ENCODE measurements at regions not wholly inside any gene's neighbourhood (a gene's known extent, or its start where the extent isn't known, plus 50 kb on each side); places are given as distances from the start of the nearest gene placed in this dataset.

DNA sequence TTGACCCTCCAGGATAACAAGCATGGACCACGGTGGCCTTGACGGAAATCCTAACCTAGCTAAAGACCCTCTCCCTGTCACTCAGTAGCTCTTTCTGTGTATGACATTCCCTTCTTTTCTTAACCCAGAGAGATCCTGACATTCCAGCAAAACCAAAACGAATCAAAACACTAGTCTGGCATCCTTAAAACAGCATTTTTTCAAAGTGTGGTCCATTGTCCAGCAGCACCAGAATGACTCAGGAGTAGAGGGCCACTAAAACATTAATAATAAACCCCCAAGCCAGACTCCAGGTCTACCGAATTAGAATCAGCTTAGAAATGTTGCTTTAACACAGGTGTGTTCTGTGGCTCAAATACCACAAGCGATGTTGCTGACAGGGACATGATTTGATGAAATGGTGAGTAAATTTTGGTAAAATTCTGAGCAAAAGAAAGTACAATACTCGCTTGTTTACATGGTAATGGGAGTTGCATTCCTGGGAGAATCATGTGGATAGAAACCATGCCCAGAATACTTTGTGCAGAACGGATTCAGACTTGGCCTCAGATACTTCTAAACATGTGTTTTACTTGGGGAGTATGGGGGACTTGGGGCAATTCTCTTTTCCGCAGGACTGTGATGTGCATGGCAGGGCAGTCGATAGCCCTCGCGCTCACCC lies 174.2 kb upstream of the KCNG1 start:
- Histone ChIP-seq H3K4me1 (ENCODE audit: low read length) (no peaks in the 10 kb centered on the region), H3K4me2 (ENCODE audit: low read length) (no peak overlapping the region), H3K27me3 (ENCODE audit: low read depth, low read length) (peaks cover 61% of the 10 kb centered on the region), H3K9me3 (ENCODE audit: insufficient read depth, low read length) (no peaks in the 10 kb centered on the region), H3K4me3 (ENCODE audit: low read length) (no peak overlapping the region), H3K9ac (ENCODE audit: low read length) (no peak overlapping the region), H3K36me3 (replicated peaks; ENCODE audit: low read depth, low read length) (no peaks in the 10 kb centered on the region), H4K20me1 (ENCODE audit: insufficient read depth, low read length) (no peaks in the 10 kb centered on the region), H2AFZ (ENCODE audit: low read depth, low read length) (no peak overlapping the region), H3K79me2 (ENCODE audit: low read length) (no peaks in the 10 kb centered on the region), H3K27ac (ENCODE audit: low read length) (no peak overlapping the region)
- no peak for TF ChIP-seq CTCF (IDR thresholded peaks at IDR 0.05; ENCODE audit: low read depth, low read length)
- TF ChIP-seq EZH2phosphoT487 (IDR thresholded peaks at IDR 0.05; ENCODE audit: low read depth) = no peak

DNA sequence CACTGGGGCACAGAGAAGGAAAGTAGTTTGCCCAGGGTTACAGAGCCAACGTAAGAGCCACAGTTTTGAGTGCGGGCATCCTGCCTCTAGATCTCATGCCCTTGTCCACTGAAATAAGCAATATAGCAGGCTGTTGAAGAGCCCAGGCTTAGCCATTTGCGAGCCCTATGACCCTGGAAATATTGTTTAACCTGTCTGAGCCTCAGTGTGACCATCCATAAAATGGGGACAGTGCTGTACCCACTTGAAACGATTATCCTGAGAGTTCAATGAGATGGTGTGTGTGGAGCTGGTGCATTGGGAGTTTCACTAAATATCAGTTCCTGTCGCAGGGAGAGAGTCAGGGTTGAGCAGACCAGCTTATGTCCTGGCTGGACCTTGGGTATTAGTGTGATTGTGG lies 173.1 kb upstream of the KCNG1 start:
- no peak overlapping the region for H3K27ac ChIP-seq (ENCODE audit: low read length)
- no peaks in the 10 kb centered on the region for H3K9me3 ChIP-seq (ENCODE audit: insufficient read depth, low read length)
- no peaks in the 10 kb centered on the region for H3K79me2 ChIP-seq (ENCODE audit: low read length)
- no peaks in the 10 kb centered on the region for H3K4me1 ChIP-seq (ENCODE audit: low read length)
- no peak overlapping the region for H3K4me3 ChIP-seq (ENCODE audit: low read length)
- H3K4me2 ChIP-seq (ENCODE audit: low read length) = no peak overlapping the region
- no peaks in the 10 kb centered on the region for H3K36me3 ChIP-seq (replicated peaks; ENCODE audit: low read depth, low read length)
- no peak for TF ChIP-seq EZH2phosphoT487 (IDR thresholded peaks at IDR 0.05; ENCODE audit: low read depth)
- no peak for TF ChIP-seq CTCF (IDR thresholded peaks at IDR 0.05; ENCODE audit: low read depth, low read length)
- H2AFZ ChIP-seq (ENCODE audit: low read depth, low read length) = no peak overlapping the region
- no peak overlapping the region for H3K9ac ChIP-seq (ENCODE audit: low read length)
- H4K20me1 ChIP-seq (ENCODE audit: insufficient read depth, low read length) = no peaks in the 10 kb centered on the region
- H3K27me3 ChIP-seq (ENCODE audit: low read depth, low read length) = peaks cover 53% of the 10 kb centered on the region

DNA sequence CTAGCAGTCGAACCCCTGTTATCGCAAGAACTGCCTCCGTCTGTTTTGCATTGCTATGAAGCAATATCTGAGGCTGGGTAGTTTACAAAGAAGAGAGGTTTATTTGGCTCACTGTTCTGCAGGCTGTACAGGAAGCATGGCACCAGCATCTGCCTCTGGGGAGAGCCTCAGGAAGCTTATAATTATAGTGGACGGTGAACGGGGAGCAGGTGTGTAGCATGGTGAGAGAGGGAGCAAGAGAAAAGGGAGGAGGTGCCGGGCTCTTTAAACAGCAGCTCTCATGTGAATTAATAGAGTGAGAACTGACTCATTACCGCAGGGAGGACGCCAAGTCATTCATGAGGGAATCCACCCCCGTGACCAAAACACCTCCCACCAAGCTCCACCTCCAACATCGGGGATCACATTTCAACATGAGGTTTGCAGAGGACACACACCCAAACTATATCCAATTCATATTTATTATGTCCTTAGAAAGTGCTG lies 172.6 kb upstream of the KCNG1 start:
- Histone ChIP-seq H2AFZ (ENCODE audit: low read depth, low read length) (no peak overlapping the region), H3K9me3 (ENCODE audit: insufficient read depth, low read length) (no peaks in the 10 kb centered on the region), H3K79me2 (ENCODE audit: low read length) (no peaks in the 10 kb centered on the region), H3K9ac (ENCODE audit: low read length) (no peak overlapping the region), H3K4me1 (ENCODE audit: low read length) (no peaks in the 10 kb centered on the region), H4K20me1 (ENCODE audit: insufficient read depth, low read length) (no peaks in the 10 kb centered on the region), H3K4me3 (ENCODE audit: low read length) (no peak overlapping the region), H3K4me2 (ENCODE audit: low read length) (no peak overlapping the region), H3K27me3 (ENCODE audit: low read depth, low read length) (peaks cover 53% of the 10 kb centered on the region), H3K27ac (ENCODE audit: low read length) (no peak overlapping the region), H3K36me3 (replicated peaks; ENCODE audit: low read depth, low read length) (no peaks in the 10 kb centered on the region)
- TF ChIP-seq CTCF (IDR thresholded peaks at IDR 0.05; ENCODE audit: low read depth, low read length) (no peak), EZH2phosphoT487 (IDR thresholded peaks at IDR 0.05; ENCODE audit: low read depth) (no peak)

DNA sequence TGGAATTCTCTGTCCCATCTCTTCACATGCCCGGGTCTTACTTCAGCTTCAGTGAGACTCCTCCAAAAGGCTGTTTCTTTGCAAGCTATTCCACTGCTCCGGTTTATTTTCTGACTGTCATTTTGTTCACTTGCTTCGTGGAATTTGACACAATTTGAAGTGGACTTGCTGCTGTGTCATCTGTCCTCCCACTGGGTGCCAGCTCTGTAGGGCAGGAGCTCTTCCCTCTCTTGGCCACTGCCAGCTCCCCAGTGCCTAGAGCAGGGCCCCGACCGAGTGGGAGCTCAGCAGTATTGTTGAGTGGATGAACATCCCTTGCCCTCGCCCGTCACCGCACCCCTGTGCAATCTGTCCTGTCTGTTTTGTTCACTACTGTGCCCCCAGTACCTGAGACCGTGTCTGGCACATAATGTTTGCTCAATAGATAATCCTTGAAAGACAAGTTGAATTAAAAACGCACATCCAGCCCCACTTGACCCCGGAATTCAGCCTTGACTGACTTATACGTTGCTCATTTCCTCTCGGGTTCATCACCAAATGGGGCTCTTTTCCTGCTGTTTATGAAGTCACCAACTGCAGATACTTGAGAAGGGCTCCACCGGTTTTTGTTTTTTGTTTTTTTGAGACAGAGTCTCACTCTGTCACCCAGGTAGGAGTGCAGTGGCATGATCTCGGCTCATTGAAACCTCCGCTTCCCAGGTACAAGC lies 170.3 kb upstream of the KCNG1 start:
- H3K27ac ChIP-seq (ENCODE audit: low read length) = no peak overlapping the region
- no peak overlapping the region for H3K4me3 ChIP-seq (ENCODE audit: low read length)
- H3K79me2 ChIP-seq (ENCODE audit: low read length) = no peaks in the 10 kb centered on the region
- H3K9ac ChIP-seq (ENCODE audit: low read length) = no peak overlapping the region
- no peak overlapping the region for H2AFZ ChIP-seq (ENCODE audit: low read depth, low read length)
- peaks cover 54% of the 10 kb centered on the region for H3K27me3 ChIP-seq (ENCODE audit: low read depth, low read length)
- no peaks in the 10 kb centered on the region for H3K4me1 ChIP-seq (ENCODE audit: low read length)
- no peak for TF ChIP-seq CTCF (IDR thresholded peaks at IDR 0.05; ENCODE audit: low read depth, low read length)
- no peak for TF ChIP-seq EZH2phosphoT487 (IDR thresholded peaks at IDR 0.05; ENCODE audit: low read depth)
- no peaks in the 10 kb centered on the region for H4K20me1 ChIP-seq (ENCODE audit: insufficient read depth, low read length)
- no peaks in the 10 kb centered on the region for H3K9me3 ChIP-seq (ENCODE audit: insufficient read depth, low read length)
- no peak overlapping the region for H3K4me2 ChIP-seq (ENCODE audit: low read length)
- H3K36me3 ChIP-seq (replicated peaks; ENCODE audit: low read depth, low read length) = no peaks in the 10 kb centered on the region
